ENCODE measurements at regions not wholly inside any gene's neighbourhood (a gene's known extent, or its start where the extent isn't known, plus 50 kb on each side); places are given as distances from the start of the nearest gene placed in this dataset.

DNA sequence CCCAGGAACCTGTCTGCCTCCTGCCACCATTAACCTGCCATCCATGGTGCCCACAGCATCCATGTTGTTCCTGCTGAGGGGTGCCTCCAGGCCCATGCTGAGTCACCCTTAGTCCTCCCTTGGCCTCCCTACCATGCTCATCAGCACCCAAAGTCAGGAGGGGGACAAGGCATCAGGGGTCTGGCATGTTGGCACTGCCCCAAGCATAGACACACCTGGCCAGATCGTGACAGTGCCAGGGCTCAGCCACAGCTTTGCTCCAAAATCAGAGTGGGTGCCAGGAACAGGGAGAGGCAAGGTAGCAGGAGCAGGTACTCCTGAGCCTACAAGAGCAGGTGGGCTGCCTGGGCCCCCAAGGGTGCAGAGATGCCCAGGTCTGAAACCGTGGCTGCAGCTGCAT lies 566.6 kb downstream of the TLE1 start:
- Histone ChIP-seq H3K27ac (ENCODE audit: insufficient read depth, low read length, poor library complexity, severe bottlenecking) (no peak overlapping the region), H3K27me3 (replicated peaks; ENCODE audit: control insufficient read depth, insufficient read depth, low read length, poor library complexity, severe bottlenecking) (no peaks in the 10 kb centered on the region), H3K9me3 (ENCODE audit: control insufficient read depth, low read length) (no peaks in the 10 kb centered on the region), H3K4me3 (ENCODE audit: insufficient read depth, low read depth, low read length, poor library complexity, severe bottlenecking) (no peak overlapping the region), H3K4me1 (ENCODE audit: control insufficient read depth, insufficient read depth, low read length, poor library complexity, severe bottlenecking) (no peaks in the 10 kb centered on the region), H3K36me3 (ENCODE audit: control insufficient read depth, insufficient read depth, low read length) (no peaks in the 10 kb centered on the region)
- no peak for DNase-seq

DNA sequence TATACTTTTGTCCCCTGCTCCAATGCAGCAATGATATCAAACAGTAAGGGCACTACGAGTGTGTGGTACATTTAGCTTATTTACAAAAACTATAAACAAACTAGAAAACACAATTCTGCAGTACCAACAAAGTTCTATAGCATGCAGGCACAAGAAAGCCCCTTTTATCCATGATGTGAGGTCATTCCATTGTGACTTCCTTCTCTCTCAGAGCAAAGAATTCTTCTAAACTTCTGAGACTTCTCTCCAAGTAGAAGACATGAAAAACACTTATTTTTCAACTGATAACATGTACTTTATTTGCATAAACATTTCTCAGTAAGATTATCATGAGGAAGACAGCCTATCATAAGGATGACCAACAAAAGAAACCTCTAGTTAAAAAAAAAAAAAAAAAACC lies 569.8 kb downstream of the TLE1 start:
- H3K27ac ChIP-seq (ENCODE audit: insufficient read depth, low read length, poor library complexity, severe bottlenecking), result no peak overlapping the region
- no peak for DNase-seq
- no peak overlapping the region for H3K4me3 ChIP-seq (ENCODE audit: insufficient read depth, low read depth, low read length, poor library complexity, severe bottlenecking)
- H3K36me3 ChIP-seq (ENCODE audit: control insufficient read depth, insufficient read depth, low read length), result no peaks in the 10 kb centered on the region
- no peaks in the 10 kb centered on the region for H3K27me3 ChIP-seq (replicated peaks; ENCODE audit: control insufficient read depth, insufficient read depth, low read length, poor library complexity, severe bottlenecking)
- no peaks in the 10 kb centered on the region for H3K4me1 ChIP-seq (ENCODE audit: control insufficient read depth, insufficient read depth, low read length, poor library complexity, severe bottlenecking)
- H3K9me3 ChIP-seq (ENCODE audit: control insufficient read depth, low read length), result no peaks in the 10 kb centered on the region

DNA sequence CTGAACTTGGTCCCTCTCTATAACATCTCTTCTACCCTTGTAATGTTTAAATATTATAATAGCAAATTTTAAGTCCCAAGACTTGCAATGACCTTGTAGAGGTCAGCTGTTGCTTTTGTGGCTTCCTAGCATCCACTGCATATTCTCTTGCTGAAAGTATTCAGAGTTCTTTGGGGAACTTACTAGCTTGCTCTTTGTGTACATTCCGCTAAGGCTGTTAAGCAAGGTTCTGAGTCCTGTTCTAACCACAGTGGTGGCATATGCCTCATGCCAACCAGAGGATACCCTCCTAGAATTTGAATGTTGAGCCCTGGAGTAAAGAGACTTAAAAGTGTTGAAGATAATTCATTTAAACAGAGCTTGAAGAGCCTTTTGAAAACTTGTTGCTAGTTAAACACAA lies 570.9 kb downstream of the TLE1 start:
- DNase-seq, result no peak
- Histone ChIP-seq H3K4me1 (ENCODE audit: control insufficient read depth, insufficient read depth, low read length, poor library complexity, severe bottlenecking) (no peaks in the 10 kb centered on the region), H3K36me3 (ENCODE audit: control insufficient read depth, insufficient read depth, low read length) (no peaks in the 10 kb centered on the region), H3K27me3 (replicated peaks; ENCODE audit: control insufficient read depth, insufficient read depth, low read length, poor library complexity, severe bottlenecking) (no peaks in the 10 kb centered on the region), H3K4me3 (ENCODE audit: insufficient read depth, low read depth, low read length, poor library complexity, severe bottlenecking) (no peak overlapping the region), H3K9me3 (ENCODE audit: control insufficient read depth, low read length) (no peaks in the 10 kb centered on the region), H3K27ac (ENCODE audit: insufficient read depth, low read length, poor library complexity, severe bottlenecking) (no peak overlapping the region)

DNA sequence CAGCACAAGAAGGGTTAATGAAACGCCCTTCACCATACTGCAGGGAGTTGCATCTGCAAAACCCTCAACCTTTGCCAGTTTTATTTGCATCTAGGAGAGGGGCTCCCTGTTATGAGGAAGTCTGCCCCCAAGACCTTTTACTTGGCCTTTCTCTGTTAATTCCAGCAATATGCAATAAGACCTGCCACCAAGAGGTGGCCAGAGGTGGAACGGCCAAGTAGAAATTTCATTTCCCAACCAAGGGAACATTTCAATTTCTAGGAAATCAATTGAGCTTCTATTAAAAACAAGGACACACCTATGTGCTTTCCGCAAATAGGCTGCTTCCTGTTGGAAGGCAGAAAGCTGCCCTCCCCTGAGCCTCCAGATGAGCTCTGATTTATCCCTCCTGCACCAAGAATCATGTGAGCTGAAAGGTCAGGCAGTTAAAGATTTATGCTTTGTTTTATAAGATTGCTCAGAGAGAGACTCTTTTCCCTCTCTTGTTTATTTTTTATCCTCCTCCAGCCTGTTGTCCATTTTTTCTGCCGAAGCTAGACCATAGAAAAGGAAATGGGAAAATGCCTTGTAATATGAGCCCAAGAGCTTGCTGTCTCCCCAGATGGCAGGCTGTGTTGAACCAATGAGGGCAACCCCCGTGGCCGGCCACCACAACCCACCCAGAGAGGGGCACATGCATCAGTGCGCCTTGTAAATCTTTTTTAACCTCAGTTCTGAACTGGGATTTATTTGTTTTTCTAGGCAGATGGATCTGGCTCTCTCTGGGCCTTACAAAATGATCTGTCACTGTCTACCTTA lies 572.8 kb downstream of the TLE1 start:
- no peaks in the 10 kb centered on the region for H3K36me3 ChIP-seq (ENCODE audit: control insufficient read depth, insufficient read depth, low read length)
- H3K9me3 ChIP-seq (ENCODE audit: control insufficient read depth, low read length), result no peaks in the 10 kb centered on the region
- no peak for DNase-seq
- H3K27me3 ChIP-seq (replicated peaks; ENCODE audit: control insufficient read depth, insufficient read depth, low read length, poor library complexity, severe bottlenecking), result no peaks in the 10 kb centered on the region
- H3K4me3 ChIP-seq (ENCODE audit: insufficient read depth, low read depth, low read length, poor library complexity, severe bottlenecking), result no peak overlapping the region
- no peaks in the 10 kb centered on the region for H3K4me1 ChIP-seq (ENCODE audit: control insufficient read depth, insufficient read depth, low read length, poor library complexity, severe bottlenecking)
- H3K27ac ChIP-seq (ENCODE audit: insufficient read depth, low read length, poor library complexity, severe bottlenecking), result no peak overlapping the region

DNA sequence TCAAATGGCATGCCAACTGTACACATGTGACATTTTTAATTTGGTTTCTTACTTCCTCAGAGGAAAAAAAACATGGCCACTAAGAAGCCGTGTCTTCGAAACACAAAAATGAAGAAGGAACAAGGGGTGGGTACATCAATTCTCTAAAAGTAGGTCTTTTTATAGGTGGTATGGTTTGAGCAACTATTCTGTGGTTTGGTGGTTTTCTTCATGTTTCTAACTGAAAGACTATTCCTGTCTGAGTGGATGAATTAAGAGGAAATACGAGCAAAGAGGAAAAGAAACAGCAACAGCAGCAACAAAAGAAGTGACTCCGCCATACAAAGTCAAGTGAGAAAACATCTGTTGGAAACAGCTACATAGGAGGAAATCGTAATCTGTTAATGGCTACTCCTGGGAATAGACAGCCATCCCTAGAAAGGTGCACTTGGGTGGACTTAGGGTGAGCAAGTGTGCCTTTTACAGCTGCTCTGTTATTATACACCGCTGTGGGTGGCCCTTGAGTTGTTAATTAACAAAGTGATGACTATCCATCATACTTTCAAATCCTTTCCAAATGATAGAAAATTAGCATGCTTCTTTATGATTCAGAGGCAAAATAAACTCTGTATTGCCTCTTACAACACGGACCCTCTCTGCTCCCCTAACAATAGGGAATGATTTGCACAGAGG lies 575.8 kb downstream of the TLE1 start:
- Histone ChIP-seq H3K4me1 (ENCODE audit: control insufficient read depth, insufficient read depth, low read length, poor library complexity, severe bottlenecking) (no peaks in the 10 kb centered on the region), H3K27ac (ENCODE audit: insufficient read depth, low read length, poor library complexity, severe bottlenecking) (no peak overlapping the region), H3K27me3 (replicated peaks; ENCODE audit: control insufficient read depth, insufficient read depth, low read length, poor library complexity, severe bottlenecking) (no peaks in the 10 kb centered on the region), H3K36me3 (ENCODE audit: control insufficient read depth, insufficient read depth, low read length) (no peaks in the 10 kb centered on the region), H3K9me3 (ENCODE audit: control insufficient read depth, low read length) (no peaks in the 10 kb centered on the region), H3K4me3 (ENCODE audit: insufficient read depth, low read depth, low read length, poor library complexity, severe bottlenecking) (no peak overlapping the region)
- DNase-seq, result no peak

DNA sequence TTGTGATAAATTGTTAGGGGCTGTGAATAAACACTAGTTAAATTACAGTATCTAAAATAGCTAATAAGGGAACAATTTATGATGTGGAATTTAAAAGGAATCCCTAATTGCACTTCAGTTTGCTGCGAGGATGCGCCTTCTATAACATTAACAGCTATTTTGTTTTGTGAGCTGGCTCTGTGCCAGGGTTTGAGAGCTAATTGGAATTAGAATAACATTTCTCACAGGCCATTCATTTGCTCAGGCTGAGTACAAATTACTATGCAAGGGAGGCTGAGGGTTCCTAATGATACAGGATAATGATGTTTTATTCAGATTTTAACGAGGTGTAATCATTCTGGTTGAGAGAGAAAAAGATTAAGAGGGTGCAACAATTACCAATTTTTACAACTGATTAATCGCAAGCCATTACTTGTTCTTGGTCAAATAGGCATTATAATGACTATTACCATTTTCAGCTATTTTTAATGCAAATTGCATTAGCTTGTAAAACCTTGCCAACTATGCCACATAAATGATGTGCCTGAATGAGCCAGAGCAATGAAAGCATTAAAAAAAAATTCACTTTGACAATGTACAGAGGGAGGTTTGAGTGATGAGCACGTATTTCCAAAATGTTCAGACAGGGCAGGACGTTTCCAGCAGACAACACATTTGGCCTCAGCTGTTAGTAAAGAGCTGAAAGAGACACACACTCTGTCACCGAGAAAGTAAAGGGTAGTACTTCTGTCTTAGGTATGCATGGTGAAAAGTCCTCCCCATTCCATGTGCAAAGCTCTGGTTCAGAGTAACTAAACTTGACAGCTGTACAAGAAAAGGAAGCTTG lies 576.5 kb downstream of the TLE1 start:
- Histone ChIP-seq H3K36me3 (ENCODE audit: control insufficient read depth, insufficient read depth, low read length) (no peaks in the 10 kb centered on the region), H3K27me3 (replicated peaks; ENCODE audit: control insufficient read depth, insufficient read depth, low read length, poor library complexity, severe bottlenecking) (no peaks in the 10 kb centered on the region), H3K9me3 (ENCODE audit: control insufficient read depth, low read length) (no peaks in the 10 kb centered on the region), H3K27ac (ENCODE audit: insufficient read depth, low read length, poor library complexity, severe bottlenecking) (no peak overlapping the region), H3K4me1 (ENCODE audit: control insufficient read depth, insufficient read depth, low read length, poor library complexity, severe bottlenecking) (no peaks in the 10 kb centered on the region), H3K4me3 (ENCODE audit: insufficient read depth, low read depth, low read length, poor library complexity, severe bottlenecking) (no peak overlapping the region)
- DNase-seq, result no peak

DNA sequence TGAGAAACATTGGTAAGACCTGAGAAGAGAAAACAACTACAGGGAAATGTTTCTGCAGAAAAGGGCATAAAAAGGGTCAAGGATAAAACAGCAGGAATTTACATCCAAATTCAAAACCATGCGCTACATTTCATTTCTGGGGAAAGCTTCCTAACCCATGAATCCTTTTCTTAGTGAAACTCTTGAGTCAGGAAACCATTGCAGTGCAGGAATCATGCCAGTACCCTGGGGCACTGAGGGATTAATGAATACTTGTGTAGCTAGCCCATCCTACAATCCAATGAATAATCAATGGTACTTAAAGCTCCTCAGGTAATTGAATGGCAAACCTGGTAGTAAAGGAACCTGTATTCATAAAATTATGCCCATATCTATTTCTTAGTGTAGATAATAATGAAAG lies 580.5 kb downstream of the TLE1 start:
- no peak overlapping the region for H3K27ac ChIP-seq (ENCODE audit: insufficient read depth, low read length, poor library complexity, severe bottlenecking)
- H3K4me1 ChIP-seq (ENCODE audit: control insufficient read depth, insufficient read depth, low read length, poor library complexity, severe bottlenecking), result no peaks in the 10 kb centered on the region
- no peaks in the 10 kb centered on the region for H3K27me3 ChIP-seq (replicated peaks; ENCODE audit: control insufficient read depth, insufficient read depth, low read length, poor library complexity, severe bottlenecking)
- H3K9me3 ChIP-seq (ENCODE audit: control insufficient read depth, low read length), result no peaks in the 10 kb centered on the region
- no peak overlapping the region for H3K4me3 ChIP-seq (ENCODE audit: insufficient read depth, low read depth, low read length, poor library complexity, severe bottlenecking)
- no peak for DNase-seq
- no peaks in the 10 kb centered on the region for H3K36me3 ChIP-seq (ENCODE audit: control insufficient read depth, insufficient read depth, low read length)

DNA sequence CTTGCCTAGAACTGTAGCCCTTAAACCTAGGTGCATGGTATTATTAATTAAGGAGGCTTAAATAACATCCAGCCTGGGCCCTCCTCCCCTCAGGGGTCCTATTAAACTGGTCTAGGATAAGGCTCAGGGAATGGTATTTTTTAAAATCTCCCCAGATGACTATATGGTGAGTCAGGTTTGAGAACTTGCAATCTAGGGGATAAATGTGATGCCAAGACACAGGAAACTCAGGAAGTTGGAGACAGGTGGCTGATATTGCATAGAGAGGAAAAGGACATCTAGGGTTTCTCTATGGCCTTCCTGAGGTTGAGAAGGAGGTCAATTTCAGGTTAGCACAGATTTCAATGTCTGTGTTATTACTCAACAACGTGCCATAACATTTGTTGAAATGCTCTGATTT lies 581.0 kb downstream of the TLE1 start:
- Histone ChIP-seq H3K36me3 (ENCODE audit: control insufficient read depth, insufficient read depth, low read length) (no peaks in the 10 kb centered on the region), H3K4me1 (ENCODE audit: control insufficient read depth, insufficient read depth, low read length, poor library complexity, severe bottlenecking) (no peaks in the 10 kb centered on the region), H3K4me3 (ENCODE audit: insufficient read depth, low read depth, low read length, poor library complexity, severe bottlenecking) (no peak overlapping the region), H3K27ac (ENCODE audit: insufficient read depth, low read length, poor library complexity, severe bottlenecking) (no peak overlapping the region), H3K9me3 (ENCODE audit: control insufficient read depth, low read length) (no peaks in the 10 kb centered on the region), H3K27me3 (replicated peaks; ENCODE audit: control insufficient read depth, insufficient read depth, low read length, poor library complexity, severe bottlenecking) (no peaks in the 10 kb centered on the region)
- DNase-seq, result no peak

DNA sequence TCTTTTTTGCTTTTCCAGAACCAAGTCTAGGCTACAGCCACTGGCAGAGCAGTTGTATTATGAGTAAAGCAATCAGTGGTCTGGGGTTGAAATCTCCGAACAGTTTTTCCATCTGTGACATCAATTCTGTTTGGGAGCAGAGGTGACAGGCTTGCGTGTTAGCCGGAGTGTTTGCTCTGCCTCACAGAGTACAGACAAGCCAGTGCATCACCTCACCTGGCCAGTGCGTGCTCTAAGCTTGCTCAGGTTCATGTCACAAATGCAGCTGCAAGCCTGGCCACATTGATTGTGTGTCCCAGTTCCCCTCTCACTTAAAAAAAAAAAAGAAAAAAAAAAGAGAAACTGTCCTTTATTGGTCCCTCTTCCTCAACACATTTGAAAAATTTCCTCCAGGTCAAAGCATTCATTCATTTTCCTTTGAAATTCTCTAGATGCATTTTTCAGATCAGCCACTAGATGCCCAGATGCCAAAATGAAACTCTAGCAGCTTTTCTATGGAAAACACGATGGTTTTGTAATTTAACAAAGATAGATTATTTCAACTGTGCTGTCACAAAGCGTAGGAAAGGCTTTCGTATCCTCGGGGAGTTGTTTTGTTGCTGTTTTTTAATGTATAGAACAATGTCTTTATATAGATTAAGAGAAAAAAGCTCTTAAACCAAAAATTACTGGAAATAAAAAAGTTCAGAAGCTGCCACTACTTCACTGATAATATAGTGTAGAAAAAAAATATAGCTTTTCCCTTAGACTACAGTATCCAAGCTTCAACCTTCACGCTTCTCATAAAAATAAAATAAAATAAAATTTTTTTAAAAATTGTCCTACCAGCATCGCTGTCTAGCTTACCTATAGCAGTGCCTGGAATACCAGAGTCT lies 585.5 kb downstream of the TLE1 start:
- no peak for DNase-seq
- H3K27me3 ChIP-seq (replicated peaks; ENCODE audit: control insufficient read depth, insufficient read depth, low read length, poor library complexity, severe bottlenecking), result no peaks in the 10 kb centered on the region
- no peak overlapping the region for H3K27ac ChIP-seq (ENCODE audit: insufficient read depth, low read length, poor library complexity, severe bottlenecking)
- no peaks in the 10 kb centered on the region for H3K36me3 ChIP-seq (ENCODE audit: control insufficient read depth, insufficient read depth, low read length)
- H3K4me3 ChIP-seq (ENCODE audit: insufficient read depth, low read depth, low read length, poor library complexity, severe bottlenecking), result no peak overlapping the region
- no peaks in the 10 kb centered on the region for H3K4me1 ChIP-seq (ENCODE audit: control insufficient read depth, insufficient read depth, low read length, poor library complexity, severe bottlenecking)
- no peaks in the 10 kb centered on the region for H3K9me3 ChIP-seq (ENCODE audit: control insufficient read depth, low read length)
